IgD-negative memory B cell (primary cell): ENCODE measurements at regions not wholly inside any gene's neighbourhood (a gene's known extent, or its start where the extent isn't known, plus 50 kb on each side); places are given as distances from the start of the nearest gene placed in this dataset.

ENCODE experiments used
- H3K27ac Mint-ChIP-seq, 3 donors: one replicate each; pipeline ENCODE4 v1.8.0; 2020 to 2022; ENCODE audit warnings: mild to moderate bottlenecking in 3 of 3, mixed read lengths in 3 of 3, moderate library complexity in 1 of 3
- H3K27me3 Mint-ChIP-seq: one replicate; pipeline ENCODE4 v1.8.0; 2021; ENCODE audit warnings: mixed read lengths
- H3K36me3 Mint-ChIP-seq: one replicate; pipeline ENCODE4 v1.8.0; 2020; ENCODE audit warnings: mild to moderate bottlenecking, mixed read lengths
- H3K4me1 Mint-ChIP-seq, 3 donors: one replicate each; pipeline ENCODE4 v1.8.0; 2020 to 2022; ENCODE audit warnings: mixed read lengths in 3 of 3, mild to moderate bottlenecking in 1 of 3
- H3K4me3 Mint-ChIP-seq, 4 donors: one replicate each; pipeline ENCODE4 v1.8.0; 2020 to 2022; ENCODE audit warnings: mild to moderate bottlenecking in 4 of 4, mixed read lengths in 4 of 4, moderate library complexity in 3 of 4
- H3K9me3 Mint-ChIP-seq, 3 donors: one replicate each; pipeline ENCODE4 v1.8.0; 2020 to 2021; ENCODE audit warnings: mixed read lengths in 3 of 3, mild to moderate bottlenecking in 1 of 3

DNA sequence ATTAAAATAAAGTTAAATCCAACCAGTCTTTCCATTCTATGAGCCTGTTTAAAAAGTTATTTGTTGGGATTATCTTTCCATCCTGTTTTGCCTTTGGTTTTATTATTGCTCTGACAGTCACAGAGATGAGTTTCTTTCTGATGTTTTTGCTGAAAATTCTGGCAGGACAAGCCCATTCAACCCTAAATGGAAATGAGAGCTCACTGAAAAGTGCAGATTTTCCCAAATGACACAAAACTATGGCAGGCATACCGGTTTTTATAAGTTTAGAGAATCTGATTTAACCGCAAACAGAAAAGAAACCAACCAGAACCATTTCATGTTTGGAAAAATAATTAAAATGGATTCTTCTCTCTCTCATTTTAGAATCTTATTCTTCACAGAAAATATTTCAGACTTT lies 238.1 kb upstream of the SGO1 start:
- Mint-ChIP-seq H3K4me3 (no peak overlapping the region), H3K4me1 (no peaks in the 10 kb centered on the region), H3K27ac (no peak overlapping the region), H3K9me3 (peaks cover 3 to 13% (median 5%) of the 10 kb centered on the region in 3 donors), H3K27me3 (peaks cover 2% of the 10 kb centered on the region), H3K36me3 (peaks cover 1% of the 10 kb centered on the region)

DNA sequence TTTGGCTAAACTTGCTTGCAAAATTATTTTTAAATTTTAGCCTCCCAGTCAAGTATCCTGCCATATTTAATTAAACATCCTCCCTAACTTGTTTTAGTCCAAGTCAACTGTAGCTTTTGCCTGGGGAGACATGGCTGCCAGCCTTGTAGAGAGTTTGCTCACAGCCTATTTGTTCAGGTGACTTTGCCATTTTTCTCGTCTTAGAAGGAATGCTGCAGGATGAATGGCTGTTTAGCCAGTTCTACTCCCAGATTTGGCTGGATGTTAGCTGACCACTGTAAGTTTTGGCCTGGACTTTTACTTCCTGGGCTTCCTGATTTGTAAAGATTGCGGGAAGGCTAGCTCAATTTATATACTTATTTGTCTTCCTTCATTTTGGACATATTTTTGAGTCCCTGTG lies 236.4 kb upstream of the SGO1 start:
- Mint-ChIP-seq H3K9me3 (peaks cover 0 to 6% (median 3%) of the 10 kb centered on the region in 3 donors), H3K27me3 (peaks cover 2% of the 10 kb centered on the region), H3K36me3 (peaks cover 1% of the 10 kb centered on the region), H3K4me3 (no peak overlapping the region), H3K4me1 (no peaks in the 10 kb centered on the region), H3K27ac (no peak overlapping the region)

DNA sequence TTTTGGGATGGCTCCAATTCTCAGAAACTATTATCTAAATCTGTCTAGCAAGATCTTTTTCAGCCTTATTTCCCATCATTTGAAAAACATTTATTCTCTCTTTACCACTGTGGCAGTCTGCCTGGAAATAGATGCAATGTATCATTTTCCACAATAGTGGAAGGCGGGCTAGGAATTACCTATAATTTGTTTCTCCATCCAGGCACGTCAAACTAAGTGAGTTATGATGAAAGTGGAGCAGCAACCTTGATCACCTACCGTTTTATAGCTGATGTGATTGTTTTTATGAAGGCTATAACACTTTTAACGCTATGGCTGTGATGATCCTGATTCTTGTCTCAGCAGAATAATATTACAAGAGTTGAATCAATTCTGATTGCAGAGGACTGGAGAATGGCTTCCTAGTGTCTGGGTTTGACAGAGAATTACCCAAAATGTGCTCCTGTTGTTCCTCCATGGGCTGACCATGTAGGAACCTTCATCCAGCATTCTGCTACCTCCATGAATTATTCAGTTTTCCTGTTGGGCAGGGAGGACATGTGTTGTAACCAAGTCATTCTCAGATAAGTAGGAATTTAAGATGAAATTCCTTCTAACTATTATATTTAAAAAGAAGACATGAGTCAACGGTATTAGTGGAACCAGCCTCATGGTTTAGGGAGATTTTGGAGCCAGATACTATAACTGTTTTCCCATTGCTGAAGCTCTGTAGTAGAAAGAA lies 231.5 kb upstream of the SGO1 start:
- no peak overlapping the region for H3K27ac Mint-ChIP-seq
- H3K27me3 Mint-ChIP-seq, result no peaks in the 10 kb centered on the region
- no peaks in the 10 kb centered on the region for H3K36me3 Mint-ChIP-seq
- no peak overlapping the region for H3K4me3 Mint-ChIP-seq
- H3K4me1 Mint-ChIP-seq, result no peaks in the 10 kb centered on the region
- no peaks in the 10 kb centered on the region for H3K9me3 Mint-ChIP-seq

DNA sequence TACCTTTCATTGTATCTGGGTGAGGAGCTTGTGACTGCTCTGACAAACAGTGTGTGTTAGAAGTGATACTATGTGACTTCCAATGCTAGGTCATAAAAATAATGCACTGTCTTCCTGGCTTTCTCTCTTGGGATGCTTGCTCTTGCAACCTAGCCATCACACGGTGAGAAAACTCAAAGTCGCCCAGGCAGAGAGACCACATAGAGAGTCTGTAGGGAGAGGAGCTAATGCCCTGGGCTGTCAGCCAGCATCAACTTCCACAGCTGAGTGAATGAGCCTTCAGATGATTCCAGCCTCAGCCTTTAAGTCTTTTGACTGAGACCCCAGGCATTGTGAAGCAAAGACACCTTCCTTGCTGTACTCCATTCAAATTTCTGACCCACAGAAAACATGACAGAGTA lies 220.6 kb upstream of the SGO1 start:
- Mint-ChIP-seq H3K27me3 (no peaks in the 10 kb centered on the region), H3K4me1 (no peaks in the 10 kb centered on the region)

DNA sequence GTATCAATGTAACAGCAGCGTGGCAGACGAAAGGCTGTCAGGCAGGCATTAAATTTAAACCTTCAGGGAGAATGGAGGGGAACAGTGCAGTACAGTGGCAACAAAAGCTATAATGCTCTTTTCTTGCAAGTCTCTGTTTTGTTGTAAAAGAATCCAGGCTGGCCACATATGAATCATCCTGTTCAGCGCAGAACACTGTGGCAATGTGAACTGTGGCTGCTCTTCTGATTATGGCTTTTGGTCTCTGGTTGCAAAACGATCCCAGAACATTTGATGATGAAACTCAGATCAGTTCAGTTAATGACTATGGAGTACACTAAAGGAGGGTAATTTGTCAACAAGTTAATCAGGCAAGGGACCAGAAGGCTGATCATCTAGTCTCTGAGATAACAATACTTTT lies 219.7 kb upstream of the SGO1 start:
- Mint-ChIP-seq H3K9me3 (no peaks in the 10 kb centered on the region), H3K36me3 (peaks cover 11% of the 10 kb centered on the region), H3K4me1 (no peaks in the 10 kb centered on the region), H3K27me3 (no peaks in the 10 kb centered on the region), H3K4me3 (no peak overlapping the region), H3K27ac (no peak overlapping the region)

More for the DNA sequence above, 220.6 kb upstream of the SGO1 start:
- no peak overlapping the region for H3K27ac Mint-ChIP-seq
- no peak overlapping the region for H3K4me3 Mint-ChIP-seq
- peaks cover 11% of the 10 kb centered on the region for H3K36me3 Mint-ChIP-seq
- H3K9me3 Mint-ChIP-seq, result no peaks in the 10 kb centered on the region

DNA sequence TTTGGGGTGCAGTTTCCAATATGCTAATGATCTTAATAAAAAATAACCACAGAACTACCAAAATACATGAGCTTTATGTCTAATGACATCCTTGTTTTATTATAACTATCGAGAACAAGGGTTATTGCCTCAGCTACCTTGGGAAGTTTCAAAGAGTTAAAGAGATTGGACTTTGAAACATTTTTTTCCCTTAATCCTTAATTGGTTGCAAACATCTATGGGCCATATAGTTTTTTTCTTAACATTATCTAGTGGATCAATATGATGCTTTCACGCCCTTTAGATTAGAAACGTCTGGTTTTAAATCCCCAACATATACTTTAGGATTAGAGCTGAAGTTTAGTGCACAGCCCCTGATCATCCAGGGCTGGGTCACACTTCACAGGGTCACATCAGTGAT lies 219.2 kb upstream of the SGO1 start:
- Mint-ChIP-seq H3K4me3 (no peak overlapping the region), H3K9me3 (no peaks in the 10 kb centered on the region), H3K27me3 (no peaks in the 10 kb centered on the region), H3K27ac (no peak overlapping the region), H3K4me1 (no peaks in the 10 kb centered on the region), H3K36me3 (peaks cover 8% of the 10 kb centered on the region)

DNA sequence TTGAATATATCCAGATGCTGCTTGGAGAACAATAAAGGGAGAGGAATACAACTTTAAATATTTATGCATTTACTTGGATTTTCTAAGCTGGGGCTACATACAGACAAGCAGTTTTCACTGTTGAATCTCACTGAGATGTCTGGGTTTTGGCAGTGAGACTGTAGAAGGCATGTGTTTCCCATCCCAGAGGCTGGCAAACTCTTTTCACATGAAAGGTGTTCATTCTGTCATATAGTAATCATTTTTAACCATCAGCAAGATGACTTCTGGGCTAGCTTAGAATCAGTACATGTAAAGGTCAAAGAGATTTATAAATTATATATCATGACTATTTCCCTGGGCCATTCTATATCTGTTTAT lies 218.7 kb upstream of the SGO1 start:
- Mint-ChIP-seq H3K4me1 (no peaks in the 10 kb centered on the region), H3K27me3 (no peaks in the 10 kb centered on the region), H3K9me3 (no peaks in the 10 kb centered on the region), H3K4me3 (no peak overlapping the region), H3K36me3 (peaks cover 7% of the 10 kb centered on the region), H3K27ac (no peak overlapping the region)

DNA sequence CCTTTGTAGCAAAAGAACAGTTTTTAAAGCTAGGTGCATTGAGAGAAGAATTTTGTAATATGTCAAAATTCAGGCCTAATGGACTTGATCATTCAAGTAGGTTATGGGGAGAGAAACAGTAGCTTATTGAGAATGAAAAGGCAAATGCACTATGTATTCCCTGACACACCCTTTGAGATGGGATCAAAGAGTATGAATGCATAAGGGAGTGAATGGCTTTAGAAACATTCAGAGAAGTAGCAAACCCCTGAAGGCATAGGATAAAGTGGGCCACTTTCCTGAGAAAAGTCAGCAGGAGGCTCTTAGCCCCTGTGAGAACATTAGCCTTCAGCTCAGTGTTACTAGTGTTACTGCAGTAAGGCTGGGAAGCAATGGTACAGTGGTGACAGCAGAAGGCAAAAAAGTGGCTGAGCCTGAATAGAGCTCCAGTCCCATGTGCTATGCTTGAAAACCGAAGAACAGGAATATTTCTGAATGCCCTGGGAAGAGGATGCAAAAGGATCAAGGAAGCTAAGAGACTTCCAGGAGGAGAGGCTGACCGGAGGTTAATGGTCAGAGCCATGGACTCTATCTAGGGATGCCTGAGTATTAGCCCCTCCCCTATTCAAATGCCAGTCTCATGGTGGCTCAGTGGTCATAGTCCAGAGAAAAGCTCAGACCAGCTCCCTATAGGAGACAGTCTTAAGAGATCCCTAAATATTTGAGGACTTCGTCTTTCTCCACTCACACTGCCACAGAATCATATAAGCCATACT lies 218.2 kb upstream of the SGO1 start:
- H3K36me3 Mint-ChIP-seq, result peaks cover 7% of the 10 kb centered on the region
- no peaks in the 10 kb centered on the region for H3K9me3 Mint-ChIP-seq
- no peak overlapping the region for H3K27ac Mint-ChIP-seq
- H3K4me3 Mint-ChIP-seq, result no peak overlapping the region
- no peaks in the 10 kb centered on the region for H3K27me3 Mint-ChIP-seq
- no peaks in the 10 kb centered on the region for H3K4me1 Mint-ChIP-seq

DNA sequence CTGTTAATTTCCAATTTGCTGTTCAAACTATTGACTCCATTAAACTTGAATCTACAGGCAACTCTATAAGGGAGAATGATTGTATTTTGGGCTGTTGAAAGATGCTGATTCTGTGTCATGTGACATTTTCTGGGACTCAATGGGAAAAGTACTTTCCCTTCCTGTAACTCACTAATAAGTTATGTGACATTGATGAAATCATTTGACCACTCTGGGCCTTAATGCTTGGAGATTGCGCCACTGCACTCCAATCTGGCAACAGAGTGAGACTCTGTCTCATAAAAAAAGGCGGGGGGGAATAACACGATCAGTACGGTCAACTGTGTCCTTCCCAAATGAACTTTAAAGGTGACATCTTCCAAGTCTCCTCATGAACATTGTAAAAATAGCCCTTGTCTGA lies 215.2 kb upstream of the SGO1 start:
- Mint-ChIP-seq H3K27me3 (no peaks in the 10 kb centered on the region), H3K27ac (no peak overlapping the region), H3K9me3 (no peaks in the 10 kb centered on the region), H3K36me3 (peaks cover 5% of the 10 kb centered on the region), H3K4me1 (no peaks in the 10 kb centered on the region), H3K4me3 (no peak overlapping the region)

DNA sequence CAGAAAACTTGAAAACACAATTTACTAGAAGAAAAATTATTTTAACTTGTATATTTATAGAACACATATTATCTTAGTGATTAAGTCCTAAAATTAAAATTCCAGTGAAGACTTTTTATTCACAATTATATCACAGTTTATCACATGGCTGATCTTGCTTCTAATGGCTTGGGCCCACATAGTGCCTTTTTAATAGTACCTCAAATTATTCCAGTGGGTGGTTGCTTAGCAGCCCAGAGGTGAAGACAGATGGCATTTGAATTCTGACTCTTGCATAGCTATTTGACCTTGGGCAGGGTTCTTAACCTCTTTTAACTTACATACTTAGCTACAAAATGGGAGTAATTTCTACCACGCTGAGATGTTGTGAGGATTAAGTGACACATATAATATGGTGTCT lies 214.7 kb upstream of the SGO1 start:
- no peak overlapping the region for H3K27ac Mint-ChIP-seq
- H3K36me3 Mint-ChIP-seq, result peaks cover 5% of the 10 kb centered on the region
- no peaks in the 10 kb centered on the region for H3K9me3 Mint-ChIP-seq
- no peak overlapping the region for H3K4me3 Mint-ChIP-seq
- H3K27me3 Mint-ChIP-seq, result no peaks in the 10 kb centered on the region
- H3K4me1 Mint-ChIP-seq, result no peaks in the 10 kb centered on the region

DNA sequence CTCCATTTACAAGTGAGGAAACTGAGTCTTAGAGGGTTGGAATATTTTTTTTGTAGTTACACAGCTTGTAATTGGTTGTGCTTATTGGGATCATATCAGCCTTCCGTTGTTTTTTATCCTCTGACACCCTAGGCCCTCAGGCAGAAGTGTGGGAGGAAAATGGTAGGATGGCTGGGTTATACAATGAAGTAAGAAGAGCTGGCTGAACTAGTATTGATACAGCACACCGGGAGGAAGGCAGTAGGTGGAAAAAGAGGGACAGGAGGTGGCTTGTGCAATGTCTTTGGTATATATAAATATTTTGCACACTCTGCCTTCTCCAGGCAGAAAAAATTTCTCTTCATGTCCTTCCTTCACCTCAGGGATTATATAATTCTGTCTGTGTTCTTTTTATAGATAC lies 214.3 kb upstream of the SGO1 start:
- Mint-ChIP-seq H3K27me3 (no peaks in the 10 kb centered on the region), H3K27ac (no peak overlapping the region), H3K4me3 (no peak overlapping the region), H3K36me3 (peaks cover 5% of the 10 kb centered on the region), H3K9me3 (no peaks in the 10 kb centered on the region), H3K4me1 (no peaks in the 10 kb centered on the region)

DNA sequence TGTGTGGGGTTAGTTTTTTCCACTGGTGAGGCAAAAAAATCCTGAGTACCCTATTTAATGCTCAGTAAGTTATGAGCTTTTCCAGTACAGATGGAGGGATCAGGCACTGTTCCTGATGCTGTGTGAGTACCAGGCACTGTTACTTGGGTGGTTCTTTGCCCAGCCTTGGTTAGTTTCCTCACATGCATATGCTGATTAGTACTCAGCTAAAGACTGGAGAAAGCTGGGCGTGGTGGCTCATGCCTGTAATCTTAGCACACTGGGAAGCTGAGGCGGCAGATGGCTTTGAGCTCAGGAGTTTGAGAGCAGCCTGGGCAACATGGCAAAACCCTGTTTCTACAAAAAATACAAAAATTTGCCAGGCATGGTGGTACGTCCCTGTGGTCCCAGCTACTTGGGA lies 210.3 kb upstream of the SGO1 start:
- Mint-ChIP-seq H3K27me3 (no peaks in the 10 kb centered on the region), H3K36me3 (peaks cover 18% of the 10 kb centered on the region), H3K4me1 (no peaks in the 10 kb centered on the region), H3K4me3 (no peak overlapping the region), H3K9me3 (peaks cover 0 to 5% (median 0%) of the 10 kb centered on the region in 3 donors), H3K27ac (no peak overlapping the region)

DNA sequence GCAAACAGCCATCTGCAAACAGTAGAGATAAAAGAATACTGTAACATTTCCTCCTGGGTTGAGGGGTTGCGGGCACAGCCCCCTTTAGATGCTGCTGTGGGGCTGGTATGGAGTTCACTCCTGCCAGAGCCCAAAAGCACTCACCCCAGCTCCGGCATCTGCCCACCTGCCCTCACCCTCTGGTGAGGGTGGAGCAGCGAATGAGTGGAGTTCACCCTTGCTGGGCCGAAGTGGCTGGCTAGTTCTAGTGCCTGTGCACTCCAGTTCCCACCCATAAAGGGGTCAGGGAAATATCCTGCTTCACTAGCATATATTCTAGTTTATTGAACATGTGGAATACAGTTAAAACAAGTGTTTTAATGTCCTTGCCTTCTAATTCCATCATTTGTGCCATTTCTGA lies 209.7 kb upstream of the SGO1 start:
- Mint-ChIP-seq H3K27me3 (no peaks in the 10 kb centered on the region), H3K9me3 (peaks cover 0 to 5% (median 0%) of the 10 kb centered on the region in 3 donors), H3K27ac (no peak overlapping the region), H3K36me3 (peaks cover 16% of the 10 kb centered on the region), H3K4me1 (no peaks in the 10 kb centered on the region), H3K4me3 (no peak overlapping the region)

DNA sequence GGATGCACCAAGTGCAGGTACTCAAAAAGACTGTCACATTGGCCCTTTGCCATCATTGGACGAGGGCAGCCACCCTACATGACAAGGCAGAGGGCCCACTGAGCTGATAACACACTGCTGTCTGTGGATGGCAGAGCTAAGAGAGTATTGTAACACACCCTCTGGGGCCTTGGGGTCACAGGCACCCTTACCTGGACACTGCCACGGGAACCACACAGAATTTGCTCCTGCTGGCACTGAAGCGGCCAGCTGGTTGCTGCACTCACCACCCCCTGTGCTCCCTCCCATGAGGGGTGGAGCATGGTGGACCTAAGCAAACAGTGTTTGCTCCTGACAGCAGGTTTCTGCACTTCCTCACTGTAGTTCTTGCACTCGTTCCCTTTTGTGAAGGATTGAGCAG lies 208.2 kb upstream of the SGO1 start:
- no peaks in the 10 kb centered on the region for H3K4me1 Mint-ChIP-seq
- H3K27ac Mint-ChIP-seq, result no peak overlapping the region
- no peaks in the 10 kb centered on the region for H3K27me3 Mint-ChIP-seq
- H3K9me3 Mint-ChIP-seq, result peaks cover 0 to 5% (median 0%) of the 10 kb centered on the region in 3 donors
- peaks cover 14% of the 10 kb centered on the region for H3K36me3 Mint-ChIP-seq
- H3K4me3 Mint-ChIP-seq, result no peak overlapping the region

DNA sequence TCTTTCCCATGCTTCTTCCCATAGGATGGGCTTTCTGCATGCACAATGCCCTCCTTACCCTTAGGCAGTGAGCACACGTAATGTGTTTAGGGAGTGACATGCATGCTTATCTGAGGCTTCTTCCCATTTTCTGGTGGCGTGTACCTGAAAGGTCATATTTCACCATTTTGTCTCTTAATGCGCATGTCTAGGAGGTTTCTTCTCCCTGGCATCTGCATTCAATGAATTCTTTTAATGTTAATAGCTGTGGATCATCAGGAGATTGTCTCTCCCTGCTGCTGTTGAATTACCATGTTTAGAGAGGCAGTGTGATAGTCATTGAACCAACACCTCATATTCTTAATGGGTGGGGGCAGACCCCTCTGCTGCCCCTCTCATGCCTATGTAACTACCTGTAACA lies 205.6 kb upstream of the SGO1 start:
- Mint-ChIP-seq H3K4me3 (no peak overlapping the region), H3K9me3 (peaks cover 0 to 5% (median 0%) of the 10 kb centered on the region in 3 donors), H3K36me3 (peaks cover 16% of the 10 kb centered on the region), H3K4me1 (no peaks in the 10 kb centered on the region), H3K27me3 (no peaks in the 10 kb centered on the region), H3K27ac (no peak overlapping the region)

DNA sequence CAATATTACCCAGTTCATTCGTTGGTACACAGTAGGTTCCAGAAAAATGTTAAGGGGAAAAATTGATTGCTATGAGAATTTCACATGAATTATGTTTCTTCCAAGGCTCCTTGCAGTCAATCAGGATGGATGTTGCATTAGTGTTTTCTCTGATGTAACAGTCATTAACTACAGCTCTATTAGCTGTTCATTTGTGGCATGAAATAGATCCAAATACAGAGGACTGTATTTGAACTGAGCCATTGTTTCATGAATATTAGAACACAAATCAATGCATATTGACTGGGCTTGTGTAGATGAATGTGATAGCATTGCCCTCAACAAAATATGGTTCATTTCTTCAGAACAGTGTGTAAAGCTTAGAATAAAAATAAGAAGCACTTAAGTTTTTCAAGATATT lies 203.0 kb upstream of the SGO1 start:
- Mint-ChIP-seq H3K27me3 (no peaks in the 10 kb centered on the region), H3K9me3 (peaks cover 0 to 5% (median 0%) of the 10 kb centered on the region in 3 donors), H3K4me3 (no peak overlapping the region), H3K36me3 (peaks cover 17% of the 10 kb centered on the region), H3K4me1 (no peaks in the 10 kb centered on the region), H3K27ac (no peak overlapping the region)
